ENCODE measurements at regions not wholly inside any gene's neighbourhood (a gene's known extent, or its start where the extent isn't known, plus 50 kb on each side); places are given as distances from the start of the nearest gene placed in this dataset.

GRCh38 chrX:122244080-122244479 lies 940.0 kb upstream of the GRIA3 start:
- ATAC-seq (no peak), DNase-seq (ENCODE audit: low read depth, low spot score) (no peak)
- no peak for TF ChIP-seq POLR2AphosphoS5 (IDR thresholded peaks at IDR 0.05; ENCODE audit: low read depth, low read length)
- TF ChIP-seq REST (IDR thresholded peaks at IDR 0.05; ENCODE audit: insufficient read depth in 1 of 2, low read depth in 2 of 2, low read length in 1 of 2): no peak
- no peak for TF ChIP-seq CTCF (IDR thresholded peaks at IDR 0.05)
- TF ChIP-seq TCF7L2 (IDR thresholded peaks at IDR 0.05; ENCODE audit: low read depth, low read length): no peak
- no peak for TF ChIP-seq SIN3A (IDR thresholded peaks at IDR 0.05; ENCODE audit: borderline replicate concordance, insufficient read depth, low read depth, low read length)
- no TSS peak for BruUV-seq (replicated peaks)
- Histone ChIP-seq H3K4me1 (ENCODE audit: control insufficient read depth, insufficient read depth, low read length) (no peaks in the 10 kb centered on the region), H3K4me3 (ENCODE audit: low read depth in 2 of 2, low read length in 2 of 2) (no peak overlapping the region), H3K27me3 (ENCODE audit: control insufficient read depth, insufficient read depth, low read length) (no peaks in the 10 kb centered on the region), H3K27ac (ENCODE audit: low read length) (no peak overlapping the region), H3K36me3 (ENCODE audit: control insufficient read depth, insufficient read depth, low read length) (no peaks in the 10 kb centered on the region), H3K9me3 (ENCODE audit: control insufficient read depth, insufficient read depth, low read depth, low read length) (no peaks in the 10 kb centered on the region)
- ChIA-PET POLR2A (no interaction called here), CTCF (no interaction called here)
- intact Hi-C loops (cut with micrococcal nuclease; ENCODE audit: unreplicated experiment) (no loop called here), in situ Hi-C loops (cut with HindIII; ENCODE audit: low pct_unique_long_range_greater_than_20kb, low sequenced_read_pairs) (no loop called here)

GRCh38 chrX:122245175-122245574 lies 938.9 kb upstream of the GRIA3 start:
- no peak overlapping the region for H3K4me3 ChIP-seq (ENCODE audit: low read depth in 2 of 2, low read length in 2 of 2)
- ATAC-seq (no peak), DNase-seq (ENCODE audit: low read depth, low spot score) (no peak)
- no TSS peak for BruUV-seq (replicated peaks)
- intact Hi-C loops (cut with micrococcal nuclease; ENCODE audit: unreplicated experiment): no loop called here
- CTCF ChIA-PET: no interaction called here
- no peaks in the 10 kb centered on the region for H3K9me3 ChIP-seq (ENCODE audit: control insufficient read depth, insufficient read depth, low read depth, low read length)
- in situ Hi-C loops (cut with HindIII; ENCODE audit: low pct_unique_long_range_greater_than_20kb, low sequenced_read_pairs): no loop called here
- H3K27me3 ChIP-seq (ENCODE audit: control insufficient read depth, insufficient read depth, low read length): no peaks in the 10 kb centered on the region
- no peaks in the 10 kb centered on the region for H3K4me1 ChIP-seq (ENCODE audit: control insufficient read depth, insufficient read depth, low read length)
- POLR2A ChIA-PET: no interaction called here
- H3K36me3 ChIP-seq (ENCODE audit: control insufficient read depth, insufficient read depth, low read length): no peaks in the 10 kb centered on the region
- H3K27ac ChIP-seq (ENCODE audit: low read length): no peak overlapping the region
- TF ChIP-seq TCF7L2 (IDR thresholded peaks at IDR 0.05; ENCODE audit: low read depth, low read length): no peak
- TF ChIP-seq SIN3A (IDR thresholded peaks at IDR 0.05; ENCODE audit: borderline replicate concordance, insufficient read depth, low read depth, low read length): no peak
- TF ChIP-seq CTCF (IDR thresholded peaks at IDR 0.05): no peak
- no peak for TF ChIP-seq REST (IDR thresholded peaks at IDR 0.05; ENCODE audit: insufficient read depth in 1 of 2, low read depth in 2 of 2, low read length in 1 of 2)
- TF ChIP-seq POLR2AphosphoS5 (IDR thresholded peaks at IDR 0.05; ENCODE audit: low read depth, low read length): no peak

All from Panc1 (cell line).